HG03571 (cell line): ENCODE measurements at regions not wholly inside any gene's neighbourhood (a gene's known extent, or its start where the extent isn't known, plus 50 kb on each side); places are given as distances from the start of the nearest gene placed in this dataset.
"Not testable (repeated sequence)": the region's sequence is repeated elsewhere in the genome, so short reads cannot be mapped to it uniquely, and the experiment has no call there.

Experiments
- ATAC-seq: cut with Tn5 transposase; IDR thresholded peaks from one replicate; pipeline ENCODE4 v1.9.1; 2021; ENCODE audit not compliant: unreplicated experiment

DNA sequence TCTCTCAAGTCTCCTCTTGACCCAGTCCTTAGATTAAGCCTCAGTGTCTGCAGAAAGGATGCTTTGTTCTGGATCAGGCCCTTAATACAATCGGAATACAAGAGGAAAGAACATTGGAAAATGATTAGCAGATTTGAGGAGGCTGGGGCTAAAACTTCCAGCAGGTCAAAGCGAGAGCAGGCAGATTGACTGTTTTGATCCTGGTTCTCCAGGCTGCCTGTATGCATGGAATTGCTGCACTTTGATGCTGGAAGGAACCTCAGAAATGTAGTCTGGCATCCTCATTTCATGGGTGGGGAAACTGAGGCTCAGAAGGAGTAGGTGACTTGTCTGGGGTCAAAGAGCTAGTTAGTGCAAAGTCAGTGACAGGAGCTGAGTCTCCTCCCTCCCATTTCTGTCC is 202.8 kb downstream of the EMX2 start:
- no peak for ATAC-seq

DNA sequence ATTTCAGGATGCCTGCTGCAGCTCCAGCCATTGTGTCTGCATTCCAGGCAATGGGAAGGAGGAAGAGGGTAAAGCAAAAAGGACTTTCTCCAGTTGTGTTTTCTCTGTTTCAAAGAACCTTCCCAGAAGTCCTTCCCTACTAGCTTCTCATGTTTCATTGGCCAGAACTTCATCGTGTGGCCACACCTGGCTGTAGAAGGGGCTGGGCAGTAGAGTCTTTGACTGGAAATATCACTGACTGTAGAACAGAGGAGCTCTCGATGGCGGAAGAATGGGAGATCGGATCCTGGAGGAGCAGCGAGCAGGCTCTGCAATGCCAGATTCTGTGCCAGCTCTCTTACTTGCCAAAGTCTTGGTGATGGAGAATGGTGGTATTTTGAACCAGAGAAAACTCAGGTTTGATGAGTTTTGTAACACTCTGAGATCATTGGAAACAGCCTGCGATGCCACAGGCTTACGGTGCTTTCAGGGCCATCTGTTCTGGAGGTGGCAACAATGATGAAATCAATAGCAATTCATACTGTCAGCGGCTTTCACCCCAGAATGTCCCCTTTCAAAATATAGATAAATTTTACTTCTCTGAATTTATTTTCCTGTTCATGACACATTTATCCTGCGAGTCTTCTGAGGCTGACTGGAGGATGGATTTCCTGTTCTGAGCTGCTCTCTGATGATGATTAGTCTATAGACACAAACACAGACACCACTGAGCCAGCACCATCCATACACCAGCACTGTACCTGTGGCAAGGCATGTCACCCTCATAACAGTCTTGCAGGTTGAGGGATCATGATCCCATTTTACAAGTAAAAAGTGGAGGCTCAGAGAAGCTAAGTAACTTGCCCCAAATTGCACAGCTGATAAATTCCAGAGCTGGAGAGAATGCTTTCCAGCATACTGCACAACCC is 204.2 kb downstream of the EMX2 start:
- no peak for ATAC-seq

DNA sequence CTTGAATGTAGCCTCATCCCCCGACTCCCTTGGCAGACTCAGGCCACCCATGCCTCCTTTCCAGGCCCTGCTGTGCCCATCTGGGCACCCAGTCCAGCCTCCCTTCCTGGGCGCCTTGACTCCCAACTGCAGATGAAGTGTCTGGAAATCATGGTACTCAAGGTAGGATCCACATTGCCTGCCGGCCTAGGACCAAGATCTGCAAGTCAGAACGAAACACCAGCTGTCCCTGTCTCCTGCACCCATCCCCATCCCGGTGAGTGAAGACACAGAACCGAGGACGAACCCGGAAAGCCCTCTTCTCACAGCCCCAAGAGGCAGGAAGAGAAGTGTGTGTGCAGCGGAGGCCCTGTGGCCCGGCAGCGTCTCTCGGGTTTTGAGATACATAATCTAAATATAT is 205.1 kb downstream of the EMX2 start:
- ATAC-seq, result no peak

DNA sequence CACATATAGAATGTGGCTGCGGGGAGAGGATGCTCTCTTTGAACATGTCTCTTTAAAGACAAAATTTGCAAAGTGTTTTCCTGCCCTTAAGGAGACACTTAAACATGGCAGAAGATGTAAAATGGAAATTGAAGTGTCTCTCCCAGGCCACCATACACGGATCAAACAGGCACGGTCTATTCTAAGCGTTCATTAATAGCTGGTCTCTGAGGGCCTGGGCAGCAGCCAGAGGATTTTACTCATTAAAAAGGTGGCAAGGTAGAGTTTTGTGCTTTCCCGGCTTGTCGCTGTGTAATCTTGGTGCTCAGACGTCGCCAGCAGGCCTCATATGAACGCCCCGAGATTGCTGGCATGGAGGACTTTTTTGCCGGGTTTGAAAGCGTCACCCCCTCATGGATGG is 205.5 kb downstream of the EMX2 start:
- ATAC-seq, result no peak

DNA sequence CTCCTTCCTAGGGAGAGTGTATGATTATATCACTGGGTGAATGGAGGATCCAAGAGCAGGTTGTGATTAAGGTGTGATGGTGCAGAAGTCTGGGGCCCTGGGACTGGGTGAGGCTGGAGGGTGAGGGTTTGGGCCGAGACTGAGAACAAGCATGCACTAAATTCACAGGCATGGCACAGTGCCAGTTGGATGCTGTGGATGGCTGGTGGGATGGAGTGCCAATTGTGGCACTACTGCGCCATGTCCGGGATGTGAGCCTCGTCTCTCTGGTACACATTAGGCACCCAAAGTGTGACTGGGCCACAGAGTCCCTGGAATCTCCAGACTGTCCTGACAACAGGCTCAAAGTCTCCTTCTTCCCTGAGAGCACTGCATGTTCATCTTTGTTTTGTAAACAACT is 208.1 kb downstream of the EMX2 start:
- ATAC-seq, result no peak

DNA sequence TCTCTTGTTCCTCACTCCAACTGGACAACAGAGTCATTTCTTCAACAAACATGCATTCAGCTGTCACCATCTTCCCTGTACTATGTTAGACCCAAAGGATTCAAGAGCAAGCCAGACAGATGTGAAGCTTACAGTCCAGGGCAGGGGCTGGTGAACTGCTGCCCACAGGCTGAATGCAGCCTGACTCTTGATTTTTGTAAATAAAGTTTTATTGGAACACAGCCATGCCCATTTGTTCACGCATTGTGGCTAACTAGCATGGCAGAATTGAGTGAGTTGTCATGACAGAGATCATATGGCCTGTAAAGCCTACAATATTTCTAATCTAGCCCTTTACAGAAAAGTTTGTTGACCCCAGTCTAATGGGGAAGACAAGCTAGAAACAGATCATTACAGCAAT is 208.7 kb downstream of the EMX2 start:
- ATAC-seq, result no peak

DNA sequence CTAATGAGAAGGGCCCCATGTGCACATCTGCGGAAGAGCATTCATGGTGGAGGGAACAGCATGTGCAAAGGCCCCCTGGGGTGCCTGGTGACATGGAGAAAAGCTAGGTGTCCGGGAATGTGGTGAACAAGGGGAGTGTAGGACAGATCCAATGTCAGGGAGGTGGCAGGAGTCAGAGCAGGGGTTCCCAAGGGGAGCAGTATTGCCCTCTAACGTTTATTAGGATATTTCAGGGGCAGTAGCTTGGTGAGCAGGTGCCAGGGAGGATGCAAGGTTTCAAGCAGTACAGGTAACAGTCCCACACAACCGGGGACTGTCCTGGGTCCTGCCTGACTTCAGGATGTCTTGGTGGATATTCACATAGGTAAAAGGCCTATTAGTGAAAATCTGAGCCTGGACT is 209.6 kb downstream of the EMX2 start:
- ATAC-seq, result no peak

DNA sequence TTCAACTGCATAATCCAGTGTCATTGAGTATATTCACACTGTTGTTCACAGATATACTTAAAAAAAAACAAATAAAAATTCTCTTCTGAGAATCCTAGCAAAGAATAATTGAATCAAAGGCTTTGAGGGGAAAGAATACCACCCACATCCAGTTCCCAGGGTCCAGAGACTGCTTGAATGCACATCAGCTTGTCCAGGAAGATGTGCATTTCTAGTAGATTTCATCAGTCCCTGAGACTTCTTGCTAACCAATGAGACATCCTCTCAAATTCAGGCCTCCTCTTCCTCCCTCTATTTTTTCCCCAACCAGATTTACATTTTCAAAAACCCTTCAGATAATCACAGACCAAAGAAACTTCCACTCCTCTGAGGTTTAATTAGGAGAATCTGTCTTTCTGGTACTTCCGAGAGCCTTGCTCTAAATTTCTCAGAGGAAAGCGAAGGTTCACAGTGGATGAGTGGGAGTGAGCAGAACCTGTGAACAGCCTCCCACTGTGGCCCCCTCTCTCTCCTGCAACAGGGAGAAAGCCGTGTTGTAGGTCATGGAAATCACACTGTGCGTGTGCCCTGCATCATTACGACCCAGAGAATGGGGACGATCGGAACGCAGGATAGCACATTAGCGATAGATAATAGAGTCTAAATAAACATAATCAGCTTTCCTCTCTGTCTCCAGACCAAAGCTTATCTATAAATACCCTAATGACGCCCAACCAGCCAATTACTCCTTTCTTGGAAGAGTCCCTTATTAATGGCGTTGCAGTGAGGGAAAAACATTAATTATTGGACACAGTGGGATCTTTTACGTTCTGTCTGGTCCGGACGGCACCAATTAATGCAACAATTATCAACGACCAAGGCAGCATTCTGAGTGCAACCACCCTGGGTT is 212.5 kb downstream of the EMX2 start:
- no peak for ATAC-seq

DNA sequence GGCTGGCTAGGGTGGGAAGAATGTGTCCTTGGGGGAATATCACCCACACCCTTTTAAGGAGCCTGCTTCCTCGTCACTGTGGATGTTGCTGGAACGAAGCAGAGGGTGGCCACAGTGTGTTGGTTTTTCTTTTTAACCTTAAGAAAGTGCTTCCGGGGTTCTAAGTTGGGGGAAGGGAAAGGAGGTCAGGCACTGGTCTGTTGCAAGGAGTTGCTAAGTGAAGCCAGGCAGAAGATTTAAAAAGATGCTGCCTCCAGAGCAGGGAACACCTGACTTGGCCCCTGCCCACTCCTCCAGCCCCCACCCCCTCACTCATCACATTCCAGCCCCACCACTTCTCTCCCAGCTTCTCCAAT is 213.1 kb downstream of the EMX2 start:
- ATAC-seq, result no peak

DNA sequence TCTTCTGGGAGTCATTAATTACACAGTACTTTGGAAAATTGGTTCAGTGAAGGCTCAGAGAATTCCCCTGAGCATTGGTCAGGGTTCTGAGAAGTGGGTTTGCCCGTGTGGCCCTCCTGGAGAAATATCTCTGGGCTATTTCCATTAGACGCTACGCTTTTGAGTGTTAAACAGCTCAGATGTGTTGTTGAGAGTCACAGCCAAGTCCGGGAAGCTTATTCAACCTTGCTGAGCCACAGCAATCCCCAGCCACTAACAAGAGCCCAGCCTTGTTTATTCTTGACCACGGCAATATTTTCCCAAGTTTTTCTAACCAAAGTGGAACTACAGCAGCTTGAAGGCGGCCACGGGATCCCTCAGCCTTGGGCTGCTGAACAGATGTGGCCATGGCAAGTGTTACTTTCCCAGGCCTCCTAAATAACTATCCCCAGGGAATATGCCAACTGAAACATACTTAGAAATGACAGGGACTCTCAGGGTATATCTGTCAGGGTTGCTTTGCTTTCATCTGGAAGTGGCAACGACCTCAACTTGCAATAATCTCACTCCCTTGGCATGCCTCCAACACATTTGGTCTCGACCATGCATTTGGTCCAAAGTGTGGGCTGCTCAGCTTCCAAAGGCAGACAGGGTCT is 214.7 kb downstream of the EMX2 start:
- no peak for ATAC-seq

DNA sequence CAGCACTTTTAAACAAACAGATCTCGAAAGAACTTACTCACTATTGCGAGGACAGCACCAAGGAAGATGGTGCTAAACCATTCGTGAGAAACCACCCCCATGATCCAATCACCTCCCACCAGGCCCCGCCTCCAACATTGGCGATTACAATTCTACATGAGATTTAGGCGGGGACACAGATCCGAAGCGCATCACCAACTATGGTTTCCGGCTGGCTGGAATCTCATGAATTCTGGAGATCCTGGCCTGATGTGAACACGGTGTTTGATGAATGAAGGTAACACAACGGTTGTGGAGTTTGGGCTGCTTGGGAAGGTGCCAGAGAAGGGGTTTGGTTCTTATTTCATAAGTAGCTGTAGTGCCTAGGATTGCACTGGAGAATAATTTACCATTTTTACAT is 216.7 kb downstream of the EMX2 start:
- no peak for ATAC-seq

DNA sequence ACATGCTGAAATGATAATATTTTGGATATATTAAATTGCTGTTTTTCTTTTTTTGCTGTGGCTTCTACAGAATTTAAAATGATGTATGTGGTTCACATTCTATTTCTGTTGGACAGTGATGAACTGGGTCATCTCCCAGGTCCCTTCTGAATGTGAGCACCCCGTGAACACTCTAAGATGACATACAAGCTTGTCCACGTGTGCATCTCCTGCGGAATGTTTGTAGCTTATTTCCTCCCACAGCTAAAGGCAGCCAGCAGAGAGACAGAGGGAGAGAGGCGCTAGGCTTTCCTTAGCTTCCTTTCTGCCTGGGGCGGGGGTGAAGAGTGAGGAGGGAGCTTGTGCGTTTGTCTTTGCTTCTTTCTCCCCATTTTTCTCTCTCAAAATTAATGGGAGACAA is 219.1 kb downstream of the EMX2 start:
- no peak for ATAC-seq

DNA sequence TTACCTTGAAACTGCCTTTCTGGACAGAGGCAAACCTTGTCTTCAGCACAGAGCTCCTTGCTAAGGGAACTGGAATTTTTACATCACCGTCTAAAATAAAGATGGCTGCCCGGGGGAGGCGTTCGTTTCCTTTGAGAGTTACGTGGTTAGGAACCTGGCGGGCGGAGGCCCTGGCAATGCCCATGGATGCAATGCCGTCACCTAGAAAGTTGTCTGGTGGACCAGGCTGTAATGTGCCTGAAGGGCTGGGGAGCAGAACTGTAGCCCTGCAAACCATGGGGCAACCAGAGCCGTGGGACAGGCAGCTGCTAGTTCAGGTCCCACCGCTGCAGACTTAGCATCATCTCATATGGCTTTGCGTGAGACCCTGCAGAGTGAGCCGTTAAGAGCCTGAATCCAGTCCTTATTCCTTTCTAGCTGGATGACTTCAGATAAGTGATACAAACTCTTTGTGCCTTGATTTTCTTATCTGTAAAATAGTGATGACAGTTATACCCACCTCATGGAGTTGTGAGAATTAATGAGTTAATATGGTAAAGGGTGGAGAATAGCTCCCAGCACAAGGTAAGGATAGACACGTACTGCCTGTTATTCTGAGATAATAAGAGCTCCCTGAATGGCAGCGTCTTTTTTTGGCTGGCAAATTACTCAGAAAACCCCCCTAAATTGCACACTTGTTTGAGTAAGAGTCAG is 219.7 kb downstream of the EMX2 start:
- no peak for ATAC-seq

DNA sequence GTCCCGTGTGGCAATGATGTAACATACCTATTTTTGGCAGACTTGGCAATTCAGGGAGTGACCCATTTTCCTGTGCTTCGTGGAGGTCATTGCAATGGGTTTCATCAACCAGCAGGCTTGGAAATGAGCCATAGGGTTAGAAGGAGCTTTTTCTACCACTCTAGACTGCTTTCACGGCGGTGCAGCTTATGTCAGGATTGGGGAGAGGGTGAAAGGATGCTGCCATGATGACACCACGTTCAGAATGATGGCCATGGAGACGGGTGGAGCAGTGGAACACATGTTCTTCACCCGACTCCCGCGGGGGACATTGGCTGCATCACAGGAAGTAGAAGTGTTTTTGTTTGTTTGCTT is 220.2 kb downstream of the EMX2 start:
- ATAC-seq, result no peak

DNA sequence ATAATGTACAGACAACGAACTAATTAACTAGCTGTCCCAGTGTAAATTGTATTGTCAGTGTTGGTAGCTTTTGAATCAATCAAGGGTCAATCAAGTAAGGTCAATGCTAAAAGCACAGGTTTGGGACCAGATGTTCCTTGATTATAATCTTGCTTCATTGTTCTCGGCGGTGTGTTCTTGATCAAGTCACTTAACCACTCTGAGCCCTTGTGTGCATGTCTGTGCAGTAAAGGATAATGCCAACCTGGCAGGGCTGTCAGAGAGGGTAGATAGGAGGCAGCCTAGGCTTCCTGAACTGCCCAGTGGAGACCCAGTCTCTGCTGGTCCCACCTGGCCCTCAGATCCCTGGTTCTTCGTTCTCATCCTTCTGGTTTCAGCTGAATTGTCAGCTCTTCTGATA is 221.0 kb downstream of the EMX2 start:
- no peak for ATAC-seq

DNA sequence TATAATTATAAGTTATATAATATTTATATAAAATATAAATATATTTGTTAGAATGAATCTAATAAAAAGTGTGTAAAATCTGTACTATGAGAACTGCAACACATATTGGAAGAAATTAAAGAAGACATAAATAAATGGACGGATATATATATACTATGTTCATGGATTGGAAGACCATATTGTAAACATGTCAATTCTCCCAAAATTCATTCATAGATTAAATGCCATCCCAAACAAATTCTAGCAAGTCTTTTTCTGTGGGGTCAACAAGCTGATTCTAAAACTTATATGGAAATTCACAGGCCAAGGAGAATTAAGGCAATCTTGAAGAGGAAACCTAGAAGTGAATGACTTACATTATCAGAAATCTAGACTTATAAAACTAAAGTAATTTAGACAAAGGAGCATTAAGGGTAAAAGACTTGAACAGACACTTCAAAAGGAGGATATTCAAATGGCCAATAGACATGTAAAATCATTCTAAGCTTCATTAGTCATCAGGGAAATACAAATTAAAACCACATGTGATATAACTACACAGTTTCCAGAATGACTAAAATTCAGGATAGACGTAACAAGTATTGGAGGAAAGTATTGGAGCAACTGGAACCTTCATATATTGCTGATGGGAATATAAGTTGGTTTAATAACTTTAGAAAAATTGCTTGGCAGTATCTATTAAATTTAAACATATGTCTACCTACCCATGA is 225.9 kb downstream of the EMX2 start:
- ATAC-seq, result no peak

DNA sequence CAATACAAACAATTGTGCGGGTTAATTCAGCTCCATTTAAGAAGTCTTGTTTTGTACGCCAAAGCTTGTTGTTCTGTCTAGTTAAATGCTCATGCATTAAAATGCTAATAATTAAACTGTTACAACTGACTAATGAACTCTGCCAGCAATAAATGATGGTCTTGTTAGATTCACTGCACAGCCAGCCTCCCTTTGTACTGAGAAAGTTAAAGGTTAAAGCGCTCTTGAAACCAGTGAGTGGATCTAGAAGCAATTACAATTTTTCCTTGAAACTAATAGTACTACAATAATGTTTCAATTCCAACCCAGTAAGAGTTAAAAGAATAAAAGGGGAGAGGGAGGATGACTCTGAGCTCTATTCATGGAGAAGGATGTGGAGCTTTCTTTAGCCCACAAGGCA is 233.0 kb downstream of the EMX2 start:
- ATAC-seq, result no peak

DNA sequence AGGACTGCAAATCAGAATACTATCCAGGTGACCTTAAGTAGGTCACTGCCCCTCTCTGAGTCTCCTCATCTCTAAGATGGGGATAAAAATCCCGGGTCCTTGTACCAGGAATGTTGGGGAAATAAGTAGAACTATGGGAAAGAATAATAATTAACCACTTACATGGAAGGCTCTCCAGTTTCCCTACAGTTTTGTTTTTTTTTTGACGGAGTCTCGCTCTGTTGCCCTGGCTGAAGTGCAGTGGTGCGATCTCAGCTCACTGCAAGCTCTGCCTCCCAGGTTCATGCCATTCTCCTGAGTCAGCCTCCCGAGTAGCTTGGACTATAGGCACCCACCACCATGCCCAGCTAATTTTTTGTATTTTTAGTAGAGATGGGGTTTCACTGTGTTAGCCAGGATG is 234.7 kb downstream of the EMX2 start:
- ATAC-seq, result not testable (repeated sequence)

DNA sequence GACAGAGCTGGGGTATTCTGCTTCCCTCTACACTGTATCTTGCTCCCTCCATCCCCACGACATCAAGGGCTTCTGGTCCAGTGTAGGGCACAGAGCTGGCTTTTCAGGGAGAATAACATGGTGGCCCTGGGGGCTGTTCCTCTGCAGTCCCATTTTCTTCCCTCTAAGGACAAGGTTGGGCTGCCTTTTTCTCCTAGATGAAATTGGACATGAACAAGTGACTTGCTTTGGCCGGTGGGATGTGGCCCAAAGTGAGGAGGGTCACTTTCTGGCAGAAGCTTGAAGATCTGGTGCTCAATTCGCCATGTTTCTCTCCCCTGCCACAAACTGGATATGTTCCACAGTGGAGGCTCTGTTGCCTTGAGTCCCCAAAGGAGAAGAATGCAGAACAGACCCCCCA is 235.7 kb downstream of the EMX2 start:
- ATAC-seq, result no peak

DNA sequence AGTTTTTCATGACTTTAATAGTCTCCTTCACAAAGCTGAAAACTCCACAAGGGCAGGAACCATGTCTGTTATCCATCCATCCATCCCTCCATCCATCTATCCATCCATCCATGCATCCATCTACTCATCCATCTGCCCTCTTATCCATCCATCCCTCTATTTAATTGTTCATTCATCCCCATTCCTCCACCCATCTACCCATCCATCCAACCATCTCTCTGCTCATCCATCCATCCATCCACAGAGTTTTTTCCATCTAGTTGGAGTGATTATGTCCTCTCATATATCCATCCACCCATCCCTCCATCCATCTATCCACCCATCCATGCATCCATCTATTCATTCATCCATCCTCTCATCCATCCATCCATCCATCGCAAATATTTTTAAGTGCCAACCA is 237.9 kb downstream of the EMX2 start:
- no peak for ATAC-seq
